ENCODE measurements at regions not wholly inside any gene's neighbourhood (a gene's known extent, or its start where the extent isn't known, plus 50 kb on each side); places are given as distances from the start of the nearest gene placed in this dataset.

DNA sequence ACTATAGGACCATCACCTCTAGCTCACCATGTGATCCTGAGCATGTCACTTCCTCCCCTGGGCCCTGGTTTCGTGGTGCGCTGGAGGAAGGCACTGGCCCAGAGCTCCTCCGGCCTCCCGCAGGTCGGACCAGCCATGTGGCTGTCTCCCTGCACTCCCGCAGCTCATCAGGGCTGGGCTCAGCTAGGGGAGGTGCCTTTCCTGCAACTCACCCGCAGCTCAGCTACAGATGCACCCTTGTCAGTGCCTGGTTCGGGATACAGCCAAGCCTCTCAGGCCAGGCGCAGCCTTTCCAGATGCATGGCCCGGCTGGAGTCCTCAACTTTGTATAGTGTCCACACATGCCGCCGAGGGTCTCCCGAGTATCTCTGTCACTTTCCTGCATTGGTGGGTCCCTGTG lies 138.2 kb upstream of the VSTM2B start:
- H3K4me3 ChIP-seq: no peak overlapping the region
- no peak overlapping the region for H3K27ac ChIP-seq

DNA sequence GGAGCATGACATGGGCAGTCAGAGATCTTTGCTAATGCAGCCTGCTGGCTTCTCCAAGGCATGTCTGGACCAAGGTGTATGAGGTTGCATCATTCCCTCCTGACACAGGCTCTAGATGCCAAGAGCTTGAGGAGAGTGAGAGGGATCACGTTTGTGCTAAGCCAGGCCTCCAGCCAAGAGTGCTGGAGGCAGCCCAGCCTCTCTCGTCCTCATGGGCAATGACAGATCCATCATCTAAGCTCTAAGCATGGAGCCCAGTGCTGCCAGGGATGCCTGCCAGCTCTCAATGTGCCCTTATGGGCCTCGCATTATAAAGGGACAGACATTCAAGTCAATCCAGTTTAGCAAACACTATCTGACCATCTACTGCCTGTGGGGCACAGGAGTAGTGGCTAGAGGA lies 136.3 kb upstream of the VSTM2B start:
- H3K27ac ChIP-seq: no peak overlapping the region
- H3K4me3 ChIP-seq: no peak overlapping the region

DNA sequence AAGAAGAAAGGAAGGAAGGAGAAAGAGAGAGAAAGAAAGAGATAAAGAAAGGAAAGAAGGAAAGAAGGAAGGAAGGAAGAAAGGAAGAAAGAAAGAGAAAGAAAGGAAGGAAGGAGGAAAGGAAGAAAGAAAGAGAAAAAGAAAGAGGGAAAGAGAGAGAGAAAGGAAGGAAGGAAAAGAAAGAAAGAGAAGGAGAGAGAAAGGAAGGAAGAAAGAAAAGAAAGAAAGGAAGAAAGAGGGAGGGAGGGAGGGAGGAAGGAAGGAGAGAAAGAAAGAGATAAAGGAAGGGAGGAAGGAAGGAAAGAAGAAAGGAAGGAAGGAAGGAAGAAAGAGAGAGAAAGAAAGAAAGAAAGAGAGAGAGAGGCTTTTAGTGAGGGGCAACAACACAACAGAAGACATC lies 135.1 kb upstream of the VSTM2B start:
- Histone ChIP-seq H3K4me3 (no peak overlapping the region), H3K27ac (no peak overlapping the region)

DNA sequence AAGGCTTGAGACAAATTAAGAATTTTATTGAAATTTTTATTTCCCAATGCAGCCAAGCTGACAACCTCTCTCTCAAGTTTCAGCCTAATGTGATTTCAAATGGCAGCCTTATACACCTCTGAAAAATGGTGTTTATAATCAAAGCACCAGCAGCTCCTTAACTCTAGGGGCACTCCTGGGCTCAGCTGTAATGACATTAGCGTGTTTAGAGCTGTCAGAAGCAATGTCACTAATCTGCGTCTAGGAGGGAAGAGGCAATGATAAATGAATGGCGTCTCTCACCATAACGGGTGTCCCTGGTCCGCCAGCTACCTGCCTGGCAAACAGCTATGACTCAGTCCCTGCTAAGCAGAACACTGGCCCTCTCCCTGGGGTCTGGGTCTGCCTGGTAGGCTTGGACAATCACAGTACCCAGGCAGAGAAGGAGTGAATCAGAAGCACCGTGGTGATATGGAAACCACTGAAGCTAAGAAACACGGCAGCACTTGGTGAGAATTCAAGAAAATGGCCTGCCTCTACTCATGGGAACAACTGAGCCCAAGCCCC lies 131.8 kb upstream of the VSTM2B start:
- H3K27ac ChIP-seq: peak overlapping the region in 1 of 21 experiments; percentile 13
- H3K4me3 ChIP-seq: no peak overlapping the region

- H3K4me3 ChIP-seq: no peak overlapping the region
- H3K27ac ChIP-seq: no peak overlapping the region
Observed at GRCh38 chr19:29395111-29395733, 130.6 kb upstream of the VSTM2B start.

DNA sequence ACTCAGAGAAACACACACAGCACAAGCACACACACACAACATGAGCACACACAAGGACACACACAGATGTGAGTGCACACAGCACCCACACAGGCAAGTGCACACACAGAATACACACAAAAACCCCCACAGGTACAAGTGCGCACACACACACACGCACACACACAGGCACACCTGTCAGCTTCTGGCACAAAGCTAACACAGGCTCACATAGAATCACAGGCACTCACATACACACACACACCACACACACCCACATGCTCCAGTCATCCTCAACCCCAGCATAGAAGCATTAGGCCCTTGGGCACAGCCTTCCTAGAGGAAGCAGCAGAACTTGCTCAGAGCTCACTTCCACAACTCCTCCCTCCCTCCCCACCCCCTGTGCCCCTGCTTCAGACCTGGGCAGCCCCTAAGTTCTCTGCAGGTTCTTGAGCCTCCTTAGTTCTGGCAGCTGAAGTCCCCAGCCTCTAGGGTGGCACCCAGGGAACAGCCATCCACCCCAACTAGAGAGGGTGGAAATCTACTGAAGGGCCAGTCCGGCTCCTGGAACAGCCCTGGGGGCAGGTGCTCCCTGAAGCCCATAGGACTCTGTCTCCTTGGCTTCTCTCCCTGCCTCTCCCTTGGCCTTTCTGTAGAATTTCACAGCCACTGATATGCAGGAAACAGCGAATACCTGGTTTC lies 129.9 kb upstream of the VSTM2B start:
- Histone ChIP-seq H3K27ac (no peak overlapping the region), H3K4me3 (no peak overlapping the region)

DNA sequence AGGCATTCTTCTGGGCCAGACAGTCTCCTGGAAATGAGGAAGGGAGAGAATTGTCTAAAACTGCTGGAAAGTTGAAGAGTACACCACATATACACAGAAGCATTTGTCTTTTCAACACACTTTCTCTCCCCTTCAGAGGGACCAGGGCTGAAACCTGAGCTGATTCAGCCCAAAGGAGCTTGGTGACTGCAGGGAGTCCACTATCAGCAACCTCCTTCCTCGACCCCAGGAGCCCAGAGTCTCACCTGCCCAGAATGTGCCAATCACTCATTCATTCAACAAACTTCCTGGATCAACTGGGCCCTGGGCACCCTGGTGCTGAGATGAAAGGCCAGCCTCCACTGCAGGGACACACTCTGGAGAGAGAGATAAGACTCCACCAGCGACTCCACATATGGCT lies 128.9 kb upstream of the VSTM2B start:
- no peak overlapping the region for H3K27ac ChIP-seq
- no peak overlapping the region for H3K4me3 ChIP-seq

GRCh38 chr19:29397748-29398147 lies 128.0 kb upstream of the VSTM2B start:
- H3K27ac ChIP-seq: no peak overlapping the region

GRCh38 chr19:29399804-29400203 lies 126.0 kb upstream of the VSTM2B start:
- Histone ChIP-seq H3K27ac (no peak overlapping the region), H3K4me3 (no peak overlapping the region)

More at GRCh38 chr19:29397748-29398147, 128.0 kb upstream of the VSTM2B start:
- no peak overlapping the region for H3K4me3 ChIP-seq

DNA sequence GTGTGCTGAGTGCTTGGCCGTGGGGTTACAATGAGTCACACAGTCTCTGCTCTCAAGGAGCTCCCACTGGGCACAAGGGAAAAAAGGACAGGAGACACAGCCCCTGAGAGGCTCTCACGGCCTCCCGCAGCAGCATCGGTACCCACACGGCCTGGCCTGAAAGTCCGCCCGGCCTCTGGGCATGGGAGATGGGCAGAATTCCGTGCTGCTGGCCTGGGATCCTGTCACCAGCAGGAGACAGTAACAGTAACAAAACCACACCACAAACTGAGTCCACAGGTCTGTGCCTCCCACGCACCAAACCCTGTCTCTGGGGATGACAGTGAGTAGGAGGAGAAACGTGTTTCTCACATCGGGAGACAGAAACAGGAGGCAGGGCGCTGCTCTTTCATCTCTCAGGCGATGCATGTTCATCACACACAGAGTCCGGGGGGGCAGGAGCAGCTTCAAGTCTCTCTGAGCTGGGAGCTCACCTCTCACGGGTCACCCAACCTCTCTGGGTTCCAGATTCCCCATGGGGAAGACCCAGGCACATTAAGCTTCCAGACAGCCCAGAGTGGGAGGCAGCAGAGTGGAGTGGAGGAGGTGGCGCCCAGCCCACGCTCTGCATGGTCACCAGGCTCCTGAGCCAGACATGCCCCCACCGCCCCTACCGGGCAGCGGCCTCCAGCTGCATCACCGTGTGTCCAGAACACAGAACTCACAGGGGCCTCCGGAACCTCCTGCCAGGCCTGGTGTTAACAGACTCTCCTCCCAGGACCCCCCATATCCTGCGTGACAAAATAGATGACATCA lies 124.7 kb upstream of the VSTM2B start:
- no peak overlapping the region for H3K27ac ChIP-seq

DNA sequence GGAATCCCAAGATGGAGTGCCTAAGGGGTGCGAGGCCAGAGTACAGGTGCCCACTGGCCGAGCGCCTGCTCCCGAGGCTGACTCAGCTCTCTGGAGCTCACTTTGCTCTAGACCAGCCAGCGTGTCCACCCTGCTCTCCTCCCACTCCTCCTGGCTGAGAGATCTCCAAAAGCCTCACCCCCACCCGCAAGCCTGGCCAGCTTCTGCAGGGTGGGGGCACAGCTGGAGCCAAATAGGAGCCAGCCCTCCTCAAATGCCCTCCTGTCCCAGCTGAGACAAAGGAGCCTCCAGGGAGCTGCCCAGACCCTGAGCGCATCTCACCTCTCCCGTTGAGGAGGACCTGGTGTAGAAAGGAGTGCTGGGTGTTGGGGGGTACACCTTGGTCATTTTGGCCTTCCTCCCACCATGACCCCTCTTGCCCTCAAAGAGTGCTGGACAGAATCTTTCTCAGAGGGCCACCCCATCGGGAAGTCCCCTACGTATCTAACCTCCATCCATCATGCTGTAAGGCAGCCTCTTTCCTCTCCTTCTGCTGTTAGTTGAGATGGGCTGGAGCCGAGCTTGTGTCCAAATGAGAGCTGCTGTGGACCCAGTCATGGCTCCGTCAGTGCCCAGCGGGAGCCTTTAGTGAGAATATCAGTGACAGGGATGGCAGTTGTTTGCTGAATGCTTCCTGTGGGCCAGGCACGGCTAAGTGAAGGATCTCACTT lies 123.9 kb upstream of the VSTM2B start:
- Histone ChIP-seq H3K27ac (no peak overlapping the region), H3K4me3 (no peak overlapping the region)

More for the DNA sequence above, 124.7 kb upstream of the VSTM2B start:
- H3K4me3 ChIP-seq: no peak overlapping the region

- H3K27ac ChIP-seq: no peak overlapping the region
- H3K4me3 ChIP-seq: no peak overlapping the region
Observed at GRCh38 chr19:29402563-29402962, 123.2 kb upstream of the VSTM2B start.

DNA sequence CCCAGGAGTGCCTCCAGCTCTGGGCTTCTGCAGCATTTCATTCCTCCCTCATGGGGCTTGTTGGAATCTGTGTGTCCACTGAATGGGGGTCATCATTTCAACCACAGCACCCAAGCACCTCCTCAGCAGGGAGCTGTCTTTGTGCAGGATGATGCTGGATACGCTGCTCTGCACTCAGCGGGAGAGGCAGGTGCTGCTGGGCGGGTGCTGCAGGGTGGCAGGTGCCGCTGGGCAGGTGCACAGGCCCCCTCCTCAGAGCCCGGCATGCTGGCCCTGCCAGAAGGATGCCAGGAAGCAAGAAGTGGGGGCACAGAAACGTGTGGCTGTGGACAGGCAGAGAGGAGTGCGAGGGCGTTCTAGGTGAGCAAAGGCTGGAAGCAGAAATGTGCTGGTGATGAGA lies 121.8 kb upstream of the VSTM2B start:
- no peak overlapping the region for H3K27ac ChIP-seq
- no peak overlapping the region for H3K4me3 ChIP-seq

- Histone ChIP-seq H3K4me3 (no peak overlapping the region), H3K27ac (peak overlapping the region in 4 of 21 experiments; percentile 14 to 31 (median 17))
Observed at GRCh38 chr19:29404951-29405727, 120.7 kb upstream of the VSTM2B start.

- Histone ChIP-seq H3K27ac (peak overlapping the region in 2 of 21 experiments; percentile 14 to 15), H3K4me3 (no peak overlapping the region)
Observed at GRCh38 chr19:29405728-29405995, 120.1 kb upstream of the VSTM2B start.

DNA sequence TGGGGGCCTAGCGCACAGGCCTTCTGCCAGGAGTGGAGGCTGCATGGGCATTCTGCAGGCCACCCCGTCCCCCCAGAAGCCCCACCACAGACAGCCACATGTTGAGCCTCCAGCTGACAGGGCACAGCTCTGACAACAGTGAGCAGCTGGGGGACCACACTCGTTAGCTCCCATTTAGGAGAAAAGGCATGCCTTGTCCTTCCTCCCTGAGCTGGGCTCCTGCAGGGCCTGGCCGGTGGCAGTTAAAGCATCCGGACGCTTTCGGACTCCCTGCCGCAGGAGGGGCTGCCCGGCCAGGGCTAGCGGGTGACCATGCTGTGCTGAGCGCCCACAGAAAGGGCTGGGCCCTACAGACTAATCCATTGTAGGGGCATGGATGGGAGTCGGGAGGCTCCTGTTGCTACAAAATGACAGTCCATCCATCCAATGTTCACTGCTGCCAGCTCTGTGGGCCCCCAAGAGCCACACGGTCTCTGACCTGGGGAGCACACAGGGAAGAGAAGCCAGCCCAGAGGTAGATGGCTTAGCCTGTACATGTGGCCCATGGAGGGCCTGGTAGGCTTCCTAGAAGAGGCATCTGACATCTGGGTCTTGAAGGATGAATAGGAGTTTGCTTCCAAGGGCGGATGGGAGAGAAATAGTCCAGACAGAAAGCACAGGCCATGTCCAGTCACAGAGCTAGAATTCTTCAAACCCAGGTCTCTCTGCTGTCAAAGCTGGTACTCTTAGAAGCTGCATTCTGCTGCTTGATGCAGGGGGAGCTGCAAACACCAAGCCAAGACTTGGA lies 116.5 kb upstream of the VSTM2B start:
- Histone ChIP-seq H3K4me3 (no peak overlapping the region), H3K27ac (no peak overlapping the region)

DNA sequence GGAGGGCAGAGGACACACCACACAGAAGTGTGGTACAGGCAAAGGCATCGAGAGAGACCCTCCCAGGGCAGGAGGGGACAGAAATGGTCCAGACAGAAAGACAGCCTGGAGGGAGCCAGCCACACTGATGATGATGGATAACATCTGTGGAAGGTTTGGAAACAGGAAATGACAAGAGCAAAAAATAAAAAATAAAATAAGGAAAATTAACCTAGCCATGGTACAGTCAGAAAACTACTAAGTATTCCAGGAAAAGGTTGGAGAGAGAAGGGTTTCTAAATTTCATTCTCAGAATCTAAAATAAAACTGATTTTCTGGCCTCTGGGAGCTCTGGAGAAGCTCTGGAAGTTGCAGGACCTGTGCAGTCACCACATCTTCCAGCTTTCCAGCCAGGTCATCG lies 115.2 kb upstream of the VSTM2B start:
- H3K27ac ChIP-seq: no peak overlapping the region

DNA sequence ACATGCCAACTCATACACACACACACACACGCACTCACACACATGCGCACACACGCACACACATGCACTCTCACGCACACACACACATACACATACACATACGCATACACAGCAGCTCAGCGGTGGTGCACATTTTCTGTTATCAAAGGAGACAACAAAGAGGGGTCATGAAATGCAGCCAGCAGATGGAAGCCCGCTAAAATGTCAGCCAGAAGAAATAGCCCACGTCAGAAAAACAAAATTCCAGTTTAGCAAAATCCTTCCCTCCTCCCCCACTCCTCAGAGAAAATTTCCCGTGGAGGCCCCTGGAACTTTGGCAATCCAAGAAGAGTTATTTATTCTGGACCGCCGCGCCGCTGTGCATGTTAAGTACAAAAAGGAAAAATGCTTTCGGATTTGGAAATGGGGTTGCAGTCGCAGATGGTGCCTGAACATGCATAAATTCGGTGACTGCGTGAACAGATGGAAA lies 114.6 kb upstream of the VSTM2B start:
- H3K27ac ChIP-seq: no peak overlapping the region
- H3K4me3 ChIP-seq: no peak overlapping the region

More for the DNA sequence above, 115.2 kb upstream of the VSTM2B start:
- H3K4me3 ChIP-seq: no peak overlapping the region

GRCh38 chr19:29413435-29413834 lies 112.4 kb upstream of the VSTM2B start:
- Histone ChIP-seq H3K27ac (no peak overlapping the region), H3K4me3 (no peak overlapping the region)
